ENCODE measurements at regions not wholly inside any gene's neighbourhood (a gene's known extent, or its start where the extent isn't known, plus 50 kb on each side); places are given as distances from the start of the nearest gene placed in this dataset.
A peak's percentile ranks its signal among the peaks of the same experiment; 100 is the strongest.

DNA sequence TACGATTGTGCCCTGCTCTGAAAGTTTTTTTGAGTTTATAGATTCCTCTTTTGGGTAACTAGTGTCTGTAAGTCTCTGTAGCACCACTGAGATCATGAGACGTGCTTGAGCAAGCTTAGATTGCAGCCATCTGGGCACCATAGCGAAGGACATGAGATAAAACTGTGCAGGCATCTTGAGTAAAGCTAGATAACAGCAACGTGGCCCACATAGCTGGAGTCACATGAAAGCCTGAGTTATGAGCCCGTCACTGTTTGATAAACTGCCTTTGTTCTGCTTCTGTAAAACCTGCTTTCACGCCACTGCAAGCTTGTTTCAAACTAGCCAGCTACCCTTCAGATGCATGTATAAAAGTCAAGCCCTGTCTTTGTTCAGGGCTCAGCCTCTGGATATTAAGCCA lies 359.1 kb upstream of the CXorf51A start:
- Histone ChIP-seq H3K18ac (ENCODE audit: insufficient read length, low read depth, low read length) (no peak overlapping the region), H4K8ac (replicated peaks; ENCODE audit: insufficient read length, low read depth, low read length) (no peak overlapping the region), H2BK120ac (ENCODE audit: low read depth, low read length, poor library complexity, severe bottlenecking) (no peak overlapping the region), H3K56ac (ENCODE audit: insufficient read length, low read depth, low read length) (no peak overlapping the region), H3K27me3 (ENCODE audit: insufficient read depth, low read length) (no peaks in the 10 kb centered on the region), H3T11ph (ENCODE audit: low read length) (no peak overlapping the region), H3K79me1 (ENCODE audit: insufficient read depth, low read depth, low read length, poor library complexity, severe bottlenecking) (no peaks in the 10 kb centered on the region), H2BK15ac (ENCODE audit: low read depth, low read length) (no peak overlapping the region), H3K23ac (ENCODE audit: insufficient read length, low read depth, low read length) (no peak overlapping the region), H2BK5ac (ENCODE audit: insufficient read length, low read length) (no peak overlapping the region), H2BK12ac (ENCODE audit: insufficient read length, low read depth, low read length) (no peak overlapping the region), H3K9me3 (ENCODE audit: control insufficient read depth, low read depth, low read length) (peaks cover 37% of the 10 kb centered on the region), H3K9ac (ENCODE audit: extremely low read depth, insufficient read length, low read length) (no peak overlapping the region), H3K27ac (ENCODE audit: insufficient read length, low read depth, low read length) (no peak overlapping the region), H2AK5ac (ENCODE audit: insufficient read length, low read length) (no peak overlapping the region), H2AFZ (ENCODE audit: low read length) (no peak overlapping the region), H3K4me1 (ENCODE audit: insufficient read depth, low read length) (no peaks in the 10 kb centered on the region; the same call in 1 of the 2 replicates), H3K79me2 (ENCODE audit: insufficient read depth, low read length) (no peaks in the 10 kb centered on the region), H3K14ac (ENCODE audit: insufficient read depth, low read length) (no peak overlapping the region), H3K4ac (ENCODE audit: low read depth, low read length) (no peak overlapping the region), H2BK20ac (ENCODE audit: low read depth, low read length, poor library complexity, severe bottlenecking) (no peak overlapping the region), H3K4me2 (ENCODE audit: insufficient read depth, insufficient read length, low read length) (no peak overlapping the region), H4K91ac (ENCODE audit: insufficient read length, low read depth, low read length) (no peak overlapping the region), H3K23me2 (ENCODE audit: insufficient read length, low read depth, low read length, poor library complexity, severe bottlenecking) (no peaks in the 10 kb centered on the region), H4K5ac (ENCODE audit: insufficient read length, low read depth, low read length) (no peak overlapping the region), H4K20me1 (ENCODE audit: control insufficient read depth, insufficient read depth, insufficient read length) (no peaks in the 10 kb centered on the region)
- H3K4me3 Mint-ChIP-seq, result no peak overlapping the region
- whole genome bisulfite sequencing (ENCODE audit: extremely low coverage, insufficient read length, low lambda C conversion rate), result no CpG with 5 or more reads among the region's 6 CpGs
- peak overlapping the region in 1 of 3 experiments; percentile 55; a peak in 1 of 7 replicates for H3K27ac Mint-ChIP-seq
- H3K36me3 Mint-ChIP-seq (ENCODE audit: insufficient read depth in 1 of 3, low read depth in 3 of 3), result peaks cover 0 to 8% (median 7%) of the 10 kb centered on the region in 3 experiments; a peak in 6 of 7 replicates
- TF ChIP-seq, protein P1, sequence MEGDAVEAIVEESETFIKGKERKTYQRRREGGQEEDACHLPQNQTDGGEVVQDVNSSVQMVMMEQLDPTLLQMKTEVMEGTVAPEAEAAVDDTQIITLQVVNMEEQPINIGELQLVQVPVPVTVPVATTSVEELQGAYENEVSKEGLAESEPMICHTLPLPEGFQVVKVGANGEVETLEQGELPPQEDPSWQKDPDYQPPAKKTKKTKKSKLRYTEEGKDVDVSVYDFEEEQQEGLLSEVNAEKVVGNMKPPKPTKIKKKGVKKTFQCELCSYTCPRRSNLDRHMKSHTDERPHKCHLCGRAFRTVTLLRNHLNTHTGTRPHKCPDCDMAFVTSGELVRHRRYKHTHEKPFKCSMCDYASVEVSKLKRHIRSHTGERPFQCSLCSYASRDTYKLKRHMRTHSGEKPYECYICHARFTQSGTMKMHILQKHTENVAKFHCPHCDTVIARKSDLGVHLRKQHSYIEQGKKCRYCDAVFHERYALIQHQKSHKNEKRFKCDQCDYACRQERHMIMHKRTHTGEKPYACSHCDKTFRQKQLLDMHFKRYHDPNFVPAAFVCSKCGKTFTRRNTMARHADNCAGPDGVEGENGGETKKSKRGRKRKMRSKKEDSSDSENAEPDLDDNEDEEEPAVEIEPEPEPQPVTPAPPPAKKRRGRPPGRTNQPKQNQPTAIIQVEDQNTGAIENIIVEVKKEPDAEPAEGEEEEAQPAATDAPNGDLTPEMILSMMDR (conservative IDR thresholded peaks at IDR 0.05), result no peak
- DNase-seq, result no peak
- no peaks in the 10 kb centered on the region for H3K27me3 Mint-ChIP-seq (ENCODE audit: low read depth)
- peaks cover 64 to 72% of the 10 kb centered on the region in 2 experiments for H3K9me3 Mint-ChIP-seq
- H3K4me1 Mint-ChIP-seq, result peaks cover 7 to 8% of the 10 kb centered on the region in 2 experiments

Data from H9 (cell line).